SU-DHL-6 (cell line): ENCODE measurements at regions not wholly inside any gene's neighbourhood (a gene's known extent, or its start where the extent isn't known, plus 50 kb on each side); places are given as distances from the start of the nearest gene placed in this dataset.

Experiments
- CTCF ChIP-seq: fragments of 200-600 bp; sonication (generic); IDR thresholded peaks from one replicate; pipeline ENCODE4 v1.5.1; 2017; ENCODE audit warnings: antibody characterized with exemption, mild to moderate bottlenecking, low read length, moderate library complexity; ENCODE audit not compliant: insufficient read depth, poor library complexity, severe bottlenecking
- EZH2phosphoT487 ChIP-seq: fragments of 200-600 bp; sonication (generic), shearing (Covaris generic); conservative IDR thresholded peaks from 2 replicates; pipeline ENCODE4 v1.6.1; 2018; ENCODE audit warnings: mild to moderate bottlenecking, antibody characterized with exemption, low read length, moderate library complexity, mixed read lengths

- TF ChIP-seq CTCF (no peak), EZH2phosphoT487 (no peak)
These were observed 910.5 kb upstream of the CHORDC1 start for GRCh38 chr11:91133361-91133760.
